OCI-LY7 (cell line): ENCODE measurements at regions not wholly inside any gene's neighbourhood (a gene's known extent, or its start where the extent isn't known, plus 50 kb on each side); places are given as distances from the start of the nearest gene placed in this dataset.
A peak's percentile ranks its signal among the peaks of the same experiment; 100 is the strongest.

Experiments
- BruUV-seq: library from RNA; stranded (reverse); fragments of 400-500 nt; replicated peaks from 2 replicates; lab custom pipeline; 2021; lab: Mats Ljungman, UMichigan
- CTCF ChIA-PET: fragments of 300-600 bp; sonication (Branson Sonifier 250); formaldehyde crosslinking; loops from one replicate; lab custom pipeline; 2022; ENCODE audit warnings: antibody characterized with exemption; ENCODE audit not compliant: unreplicated experiment; lab: Charles Lee
- POLR2A ChIA-PET: fragments of 300-600 bp; sonication (Branson Sonifier 250); formaldehyde crosslinking; loops from one replicate; lab custom pipeline; 2022; ENCODE audit warnings: antibody characterized with exemption; lab: Charles Lee
- DNase-seq: peaks from one replicate; pipeline ENCODE4 v3.0.0-alpha.2; 2015; ENCODE audit warnings: low spot score
- H2AFZ ChIP-seq: fragments of 200-600 bp; sonication (generic), shearing (Covaris generic); 2 replicates; pipeline ENCODE4 v1.6.1; 2014; ENCODE audit warnings: mild to moderate bottlenecking, antibody characterized with exemption, low read length, moderate library complexity
- H3K27ac ChIP-seq: fragments of 200-600 bp; sonication (generic); 2 replicates; pipeline ENCODE4 v1.5.1; 2014; ENCODE audit warnings: mixed run types, low read depth, mild to moderate bottlenecking, moderate library complexity, low read length, inconsistent platforms; ENCODE audit not compliant: poor library complexity, severe bottlenecking
- H3K36me3 ChIP-seq: fragments of 200-600 bp; sonication (generic); 2 replicates; pipeline ENCODE4 v1.6.1; 2014; ENCODE audit warnings: mild to moderate bottlenecking, antibody characterized with exemption, low read length, moderate library complexity, mixed read lengths; ENCODE audit not compliant: insufficient read depth
- H3K4me1 ChIP-seq: fragments of 200-600 bp; sonication (generic); 2 replicates; pipeline ENCODE4 v1.5.1; 2014; ENCODE audit warnings: mild to moderate bottlenecking, low read length; ENCODE audit not compliant: insufficient read depth, poor library complexity, severe bottlenecking
- H3K4me2 ChIP-seq: fragments of 200-600 bp; sonication (generic); 2 replicates; pipeline ENCODE4 v1.6.1; 2014; ENCODE audit warnings: mild to moderate bottlenecking, low read length
- H3K4me3 ChIP-seq: fragments of 200-600 bp; sonication (generic); 2 replicates; pipeline ENCODE4 v1.5.1; 2014; ENCODE audit warnings: mild to moderate bottlenecking, low read depth, low read length; ENCODE audit not compliant: poor library complexity, severe bottlenecking
- H3K79me2 ChIP-seq: fragments of 200-600 bp; sonication (generic); 2 replicates; pipeline ENCODE4 v1.6.1; 2016; ENCODE audit warnings: low read depth, mild to moderate bottlenecking, low read length, moderate library complexity, mixed read lengths; ENCODE audit not compliant: insufficient read depth
- H3K9me2 ChIP-seq: fragments of 200-600 bp; sonication (generic); 2 replicates; pipeline ENCODE4 v1.6.1; 2016; ENCODE audit warnings: mild to moderate bottlenecking, low read length, mixed read lengths; ENCODE audit not compliant: insufficient read depth
- H3K9me3 ChIP-seq: fragments of 200-600 bp; sonication (generic); 2 replicates; pipeline ENCODE4 v1.6.1; 2014; ENCODE audit warnings: mild to moderate bottlenecking, mixed run types, low read length, mixed read lengths
- H4K20me1 ChIP-seq: fragments of 200-600 bp; sonication (generic); 2 replicates; pipeline ENCODE4 v1.6.1; 2014; ENCODE audit warnings: mild to moderate bottlenecking, antibody characterized with exemption, low read length, moderate library complexity, mixed read lengths; ENCODE audit not compliant: insufficient read depth
- EZH2phosphoT487 ChIP-seq: fragments of 200-600 bp; sonication (generic); IDR thresholded peaks from 2 replicates; pipeline ENCODE4 v1.6.1; 2018; ENCODE audit warnings: low read depth, borderline replicate concordance, mild to moderate bottlenecking, mixed run types, antibody characterized with exemption, low read length, moderate library complexity, mixed read lengths
- intact Hi-C: fragments of 100-400 bp; cut with micrococcal nuclease; formaldehyde crosslinking; loops from one replicate; pipeline ENCODE4 v1.10.0; 2022; ENCODE audit not compliant: unreplicated experiment
- TF ChIP-seq, protein P1 (sequence below): fragments of 200-600 bp; sonication (generic); conservative IDR thresholded peaks from 2 replicates; pipeline ENCODE4 v1.5.1; 2014; ENCODE audit warnings: mild to moderate bottlenecking, antibody characterized with exemption, low read length, moderate library complexity, mixed read lengths

- peak; percentile 13 for DNase-seq
- no peak overlapping the region for H3K4me2 ChIP-seq
- no peak for TF ChIP-seq EZH2phosphoT487
- TF ChIP-seq, protein P1, sequence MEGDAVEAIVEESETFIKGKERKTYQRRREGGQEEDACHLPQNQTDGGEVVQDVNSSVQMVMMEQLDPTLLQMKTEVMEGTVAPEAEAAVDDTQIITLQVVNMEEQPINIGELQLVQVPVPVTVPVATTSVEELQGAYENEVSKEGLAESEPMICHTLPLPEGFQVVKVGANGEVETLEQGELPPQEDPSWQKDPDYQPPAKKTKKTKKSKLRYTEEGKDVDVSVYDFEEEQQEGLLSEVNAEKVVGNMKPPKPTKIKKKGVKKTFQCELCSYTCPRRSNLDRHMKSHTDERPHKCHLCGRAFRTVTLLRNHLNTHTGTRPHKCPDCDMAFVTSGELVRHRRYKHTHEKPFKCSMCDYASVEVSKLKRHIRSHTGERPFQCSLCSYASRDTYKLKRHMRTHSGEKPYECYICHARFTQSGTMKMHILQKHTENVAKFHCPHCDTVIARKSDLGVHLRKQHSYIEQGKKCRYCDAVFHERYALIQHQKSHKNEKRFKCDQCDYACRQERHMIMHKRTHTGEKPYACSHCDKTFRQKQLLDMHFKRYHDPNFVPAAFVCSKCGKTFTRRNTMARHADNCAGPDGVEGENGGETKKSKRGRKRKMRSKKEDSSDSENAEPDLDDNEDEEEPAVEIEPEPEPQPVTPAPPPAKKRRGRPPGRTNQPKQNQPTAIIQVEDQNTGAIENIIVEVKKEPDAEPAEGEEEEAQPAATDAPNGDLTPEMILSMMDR, result no peak
- H4K20me1 ChIP-seq, result no peaks in the 10 kb centered on the region
- CTCF ChIA-PET, result no interaction called here
- peaks cover 15% of the 10 kb centered on the region; the same call in 1 of the 2 replicates for H3K36me3 ChIP-seq
- no peak overlapping the region for H3K27ac ChIP-seq
- no peaks in the 10 kb centered on the region for H3K4me1 ChIP-seq
- POLR2A ChIA-PET, result interaction anchor here (0.6 to 0.8 kb wide), 2 partner anchors 9 to 259 kb away, joined by 3 read pairs; no protein-coding TSS in a partner anchor
- BruUV-seq, result no TSS peak
- H3K4me3 ChIP-seq, result no peak overlapping the region
- no peaks in the 10 kb centered on the region for H3K79me2 ChIP-seq
- peaks cover 35% of the 10 kb centered on the region for H3K9me3 ChIP-seq
- intact Hi-C loops, result no loop called here
- H2AFZ ChIP-seq, result no peak overlapping the region
- no peaks in the 10 kb centered on the region for H3K9me2 ChIP-seq
Measured at GRCh38 chr2:144718376-144718775, 198.5 kb upstream of the ZEB2 start.

- no peak overlapping the region for H3K4me3 ChIP-seq
- no peaks in the 10 kb centered on the region for H4K20me1 ChIP-seq
- no peak overlapping the region for H3K4me2 ChIP-seq
- H3K4me1 ChIP-seq, result no peaks in the 10 kb centered on the region
- H3K9me2 ChIP-seq, result no peaks in the 10 kb centered on the region
- TF ChIP-seq EZH2phosphoT487, result no peak
- TF ChIP-seq, protein P1, result no peak
- H3K27ac ChIP-seq, result no peak overlapping the region
- no TSS peak for BruUV-seq
- no peak for DNase-seq
- CTCF ChIA-PET, result no interaction called here
- POLR2A ChIA-PET, result interaction anchor here (0.6 to 1.3 kb wide), 3 partner anchors 17 to 252 kb away, joined by 3 to 7 read pairs (median 4); no protein-coding TSS in a partner anchor
- intact Hi-C loops, result no loop called here
- no peaks in the 10 kb centered on the region for H3K79me2 ChIP-seq
- H2AFZ ChIP-seq, result no peak overlapping the region
- peaks cover 15% of the 10 kb centered on the region; the same call in 1 of the 2 replicates for H3K36me3 ChIP-seq
- peaks cover 35% of the 10 kb centered on the region for H3K9me3 ChIP-seq
Measured at GRCh38 chr2:144715992-144716391, 196.1 kb upstream of the ZEB2 start.

DNA sequence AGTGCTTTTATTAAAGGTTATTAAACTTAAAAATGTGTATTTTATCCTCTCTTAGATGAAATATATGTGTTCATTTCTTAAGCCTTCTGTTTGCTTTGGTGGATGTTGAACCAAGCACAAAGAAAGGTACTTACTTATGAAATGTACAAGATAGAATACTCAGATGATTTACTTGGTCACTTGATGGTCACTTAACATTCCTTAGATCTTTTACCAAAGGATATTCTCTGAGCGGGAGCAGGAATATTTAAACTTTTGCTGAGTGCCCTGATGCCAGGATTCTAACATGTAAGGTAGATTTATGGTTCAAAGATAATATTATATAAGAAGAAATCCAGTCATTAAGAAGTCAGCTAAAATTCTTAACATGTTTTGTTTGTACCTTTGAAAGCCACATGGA, 193.5 kb upstream of the ZEB2 start:
- no peaks in the 10 kb centered on the region for H3K9me2 ChIP-seq
- BruUV-seq, result no TSS peak
- H2AFZ ChIP-seq, result no peak overlapping the region
- POLR2A ChIA-PET, result interaction anchor here (0.5 to 1.8 kb wide), 6 partner anchors 9 to 982 kb away, joined by 3 to 6 read pairs (median 4); no protein-coding TSS in a partner anchor
- no peak overlapping the region for H3K4me3 ChIP-seq
- CTCF ChIA-PET, result no interaction called here
- H3K9me3 ChIP-seq, result peaks cover 28% of the 10 kb centered on the region
- H3K79me2 ChIP-seq, result no peaks in the 10 kb centered on the region
- peaks cover 5% of the 10 kb centered on the region for H3K4me1 ChIP-seq
- no peak for TF ChIP-seq EZH2phosphoT487
- TF ChIP-seq, protein P1, result no peak
- no peak for DNase-seq
- H3K27ac ChIP-seq, result no peak overlapping the region
- H3K4me2 ChIP-seq, result no peak overlapping the region
- intact Hi-C loops, result no loop called here
- H3K36me3 ChIP-seq, result peaks cover 13% of the 10 kb centered on the region; the same call in 1 of the 2 replicates
- H4K20me1 ChIP-seq, result no peaks in the 10 kb centered on the region
